ENCODE measurements at regions not wholly inside any gene's neighbourhood (a gene's known extent, or its start where the extent isn't known, plus 50 kb on each side); places are given as distances from the start of the nearest gene placed in this dataset.

- Histone ChIP-seq H3K79me2 (ENCODE audit: insufficient read depth, low read length) (no peaks in the 10 kb centered on the region), H3K23me2 (ENCODE audit: insufficient read length, low read depth, low read length, poor library complexity, severe bottlenecking) (no peaks in the 10 kb centered on the region), H3K27ac (ENCODE audit: insufficient read length, low read depth, low read length) (no peak overlapping the region), H3K18ac (ENCODE audit: insufficient read length, low read depth, low read length) (no peak overlapping the region), H2AK5ac (ENCODE audit: insufficient read length, low read length) (no peak overlapping the region), H3T11ph (ENCODE audit: low read length) (no peak overlapping the region), H3K56ac (ENCODE audit: insufficient read length, low read depth, low read length) (no peak overlapping the region), H3K4ac (ENCODE audit: low read depth, low read length) (no peak overlapping the region), H2BK15ac (ENCODE audit: low read depth, low read length) (no peak overlapping the region), H4K91ac (ENCODE audit: insufficient read length, low read depth, low read length) (no peak overlapping the region), H3K9me3 (ENCODE audit: control insufficient read depth, low read depth, low read length) (no peaks in the 10 kb centered on the region), H3K9ac (ENCODE audit: extremely low read depth, insufficient read length, low read length) (no peak overlapping the region), H3K23ac (ENCODE audit: insufficient read length, low read depth, low read length) (no peak overlapping the region), H3K4me1 (ENCODE audit: insufficient read depth, low read length) (no peaks in the 10 kb centered on the region), H4K8ac (replicated peaks; ENCODE audit: insufficient read length, low read depth, low read length) (no peak overlapping the region), H4K20me1 (ENCODE audit: control insufficient read depth, insufficient read depth, insufficient read length) (no peaks in the 10 kb centered on the region), H2AFZ (ENCODE audit: low read length) (no peak overlapping the region), H2BK20ac (ENCODE audit: low read depth, low read length, poor library complexity, severe bottlenecking) (no peak overlapping the region), H4K5ac (ENCODE audit: insufficient read length, low read depth, low read length) (no peak overlapping the region), H2BK120ac (ENCODE audit: low read depth, low read length, poor library complexity, severe bottlenecking) (no peak overlapping the region), H3K27me3 (ENCODE audit: insufficient read depth, low read length) (no peaks in the 10 kb centered on the region), H2BK5ac (ENCODE audit: insufficient read length, low read length) (no peak overlapping the region), H3K14ac (ENCODE audit: insufficient read depth, low read length) (no peak overlapping the region), H3K79me1 (ENCODE audit: insufficient read depth, low read depth, low read length, poor library complexity, severe bottlenecking) (no peaks in the 10 kb centered on the region), H3K4me2 (ENCODE audit: insufficient read depth, insufficient read length, low read length) (no peak overlapping the region), H2BK12ac (ENCODE audit: insufficient read length, low read depth, low read length) (no peak overlapping the region)
- TF ChIP-seq CTCF (conservative IDR thresholded peaks at IDR 0.05), result no peak
- Mint-ChIP-seq H3K27ac (no peak overlapping the region), H3K4me1 (peaks cover 0 to 8% of the 10 kb centered on the region in 2 experiments; a peak in 3 of 4 replicates), H3K27me3 (ENCODE audit: low read depth) (peaks cover 5% of the 10 kb centered on the region), H3K4me3 (no peak overlapping the region), H3K36me3 (ENCODE audit: insufficient read depth in 1 of 3, low read depth in 3 of 3) (peaks cover 0 to 4% (median 0%) of the 10 kb centered on the region in 3 experiments; a peak in 2 of 7 replicates), H3K9me3 (no peaks in the 10 kb centered on the region; a peak in 2 of 5 replicates)
- no peak for DNase-seq
- no CpG with 5 or more reads among the region's 12 CpGs for WGBS (ENCODE audit: extremely low coverage, insufficient read length, low lambda C conversion rate)
These were observed 360.8 kb upstream of the PROK2 start for GRCh38 chr3:72145506-72146380.

Data from H9 (cell line).